Activated T-helper 17 cell treated with anti-CD3 and anti-CD28 coated beads, Interleukin-2, amount 50 U/mL, for 72 hours (primary cell): ENCODE measurements at regions not wholly inside any gene's neighbourhood (a gene's known extent, or its start where the extent isn't known, plus 50 kb on each side); places are given as distances from the start of the nearest gene placed in this dataset.
"Not testable (repeated sequence)": the region's sequence is repeated elsewhere in the genome, so short reads cannot be mapped to it uniquely, and the experiment has no call there.

Source experiments
- ATAC-seq: fragments of 150-1000 bp; cut with Tn5 transposase; replicated peaks from 2 replicates; pipeline ENCODE4 v1.10.0; 2021; ENCODE audit warnings: mild to moderate bottlenecking, moderate library complexity
- H3K27ac Mint-ChIP-seq: one replicate; pipeline ENCODE4 v1.8.0; 2022; ENCODE audit warnings: mixed read lengths
- H3K27me3 Mint-ChIP-seq: one replicate; pipeline ENCODE4 v1.8.0; 2022; ENCODE audit warnings: mixed read lengths
- H3K36me3 Mint-ChIP-seq: one replicate; pipeline ENCODE4 v1.8.0; 2022; ENCODE audit warnings: low read depth, mild to moderate bottlenecking, mixed read lengths
- H3K4me1 Mint-ChIP-seq: one replicate; pipeline ENCODE4 v1.8.0; 2022; ENCODE audit warnings: mixed read lengths
- H3K4me3 Mint-ChIP-seq: one replicate; pipeline ENCODE4 v1.8.0; 2022; ENCODE audit warnings: mild to moderate bottlenecking, mixed read lengths
- H3K9me3 Mint-ChIP-seq: one replicate; pipeline ENCODE4 v1.8.0; 2022; ENCODE audit warnings: mixed read lengths

- H3K27ac Mint-ChIP-seq, result peak overlapping the region; percentile 96
- peaks cover 90% of the 10 kb centered on the region for H3K4me1 Mint-ChIP-seq
- peak overlapping the region; percentile 84 for H3K4me3 Mint-ChIP-seq
- ATAC-seq, result peak; percentile 59
- no peaks in the 10 kb centered on the region for H3K27me3 Mint-ChIP-seq
- H3K36me3 Mint-ChIP-seq, result peaks cover 4% of the 10 kb centered on the region
- H3K9me3 Mint-ChIP-seq, result peaks cover 3% of the 10 kb centered on the region
These were observed 253.1 kb upstream of the BTG1 start for GRCh38 chr12:92398565-92399309.

- peak overlapping the region; percentile 96 for H3K27ac Mint-ChIP-seq
- H3K4me1 Mint-ChIP-seq, result peaks cover 82% of the 10 kb centered on the region
- peaks cover 3% of the 10 kb centered on the region for H3K9me3 Mint-ChIP-seq
- ATAC-seq, result peak; percentile 68
- H3K36me3 Mint-ChIP-seq, result no peaks in the 10 kb centered on the region
- no peaks in the 10 kb centered on the region for H3K27me3 Mint-ChIP-seq
- peak overlapping the region; percentile 84 for H3K4me3 Mint-ChIP-seq
These were observed 251.1 kb upstream of the BTG1 start for GRCh38 chr12:92396647-92397252.

GRCh38 chr12:92395322-92395721 is 249.7 kb upstream of the BTG1 start:
- Mint-ChIP-seq H3K9me3 (peaks cover 3% of the 10 kb centered on the region), H3K4me3 (peak overlapping the region; percentile 84), H3K4me1 (peaks cover 74% of the 10 kb centered on the region), H3K36me3 (no peaks in the 10 kb centered on the region), H3K27me3 (no peaks in the 10 kb centered on the region), H3K27ac (peak overlapping the region; percentile 70)
- no peak for ATAC-seq

- peak overlapping the region; percentile 70 for H3K27ac Mint-ChIP-seq
- H3K36me3 Mint-ChIP-seq, result no peaks in the 10 kb centered on the region
- no peaks in the 10 kb centered on the region for H3K27me3 Mint-ChIP-seq
- peaks cover 71% of the 10 kb centered on the region for H3K4me1 Mint-ChIP-seq
- peak; percentile 21 for ATAC-seq
- peaks cover 3% of the 10 kb centered on the region for H3K9me3 Mint-ChIP-seq
- peak overlapping the region; percentile 84 for H3K4me3 Mint-ChIP-seq
These were observed 249.2 kb upstream of the BTG1 start for GRCh38 chr12:92394895-92395294.

GRCh38 chr12:92393504-92393903 is 247.9 kb upstream of the BTG1 start:
- H3K27ac Mint-ChIP-seq, result peak overlapping the region; percentile 70
- peaks cover 3% of the 10 kb centered on the region for H3K9me3 Mint-ChIP-seq
- H3K4me3 Mint-ChIP-seq, result no peak overlapping the region
- ATAC-seq, result no peak
- H3K4me1 Mint-ChIP-seq, result peaks cover 57% of the 10 kb centered on the region
- H3K27me3 Mint-ChIP-seq, result no peaks in the 10 kb centered on the region
- no peaks in the 10 kb centered on the region for H3K36me3 Mint-ChIP-seq

- peaks cover 45% of the 10 kb centered on the region for H3K4me1 Mint-ChIP-seq
- not testable (repeated sequence) for H3K27me3 Mint-ChIP-seq, H3K9me3 Mint-ChIP-seq, H3K27ac Mint-ChIP-seq, H3K36me3 Mint-ChIP-seq, H3K4me3 Mint-ChIP-seq, ATAC-seq
These were observed 246.1 kb upstream of the BTG1 start for GRCh38 chr12:92391726-92392125.

GRCh38 chr12:92389466-92389865 is 243.8 kb upstream of the BTG1 start:
- H3K27ac Mint-ChIP-seq, result no peak overlapping the region

GRCh38 chr12:92385296-92385695 is 239.7 kb upstream of the BTG1 start:
- no peak overlapping the region for H3K27ac Mint-ChIP-seq
- H3K9me3 Mint-ChIP-seq, result no peaks in the 10 kb centered on the region
- H3K4me1 Mint-ChIP-seq, result peaks cover 5% of the 10 kb centered on the region
- H3K27me3 Mint-ChIP-seq, result no peaks in the 10 kb centered on the region
- no peak for ATAC-seq
- no peaks in the 10 kb centered on the region for H3K36me3 Mint-ChIP-seq
- no peak overlapping the region for H3K4me3 Mint-ChIP-seq

More at GRCh38 chr12:92389466-92389865, 243.8 kb upstream of the BTG1 start:
- no peaks in the 10 kb centered on the region for H3K9me3 Mint-ChIP-seq
- H3K4me3 Mint-ChIP-seq, result no peak overlapping the region
- no peaks in the 10 kb centered on the region for H3K36me3 Mint-ChIP-seq
- no peaks in the 10 kb centered on the region for H3K27me3 Mint-ChIP-seq
- ATAC-seq, result no peak
- peaks cover 24% of the 10 kb centered on the region for H3K4me1 Mint-ChIP-seq

GRCh38 chr12:92384571-92384970 is 238.9 kb upstream of the BTG1 start:
- no peaks in the 10 kb centered on the region for H3K27me3 Mint-ChIP-seq
- no peak overlapping the region for H3K27ac Mint-ChIP-seq
- ATAC-seq, result no peak
- peaks cover 3% of the 10 kb centered on the region for H3K9me3 Mint-ChIP-seq
- H3K4me1 Mint-ChIP-seq, result peaks cover 13% of the 10 kb centered on the region
- H3K4me3 Mint-ChIP-seq, result no peak overlapping the region
- H3K36me3 Mint-ChIP-seq, result no peaks in the 10 kb centered on the region

GRCh38 chr12:92382383-92382878 is 236.8 kb upstream of the BTG1 start:
- Mint-ChIP-seq H3K27me3 (no peaks in the 10 kb centered on the region), H3K27ac (no peak overlapping the region), H3K36me3 (no peaks in the 10 kb centered on the region), H3K4me3 (no peak overlapping the region), H3K9me3 (peaks cover 3% of the 10 kb centered on the region), H3K4me1 (peaks cover 21% of the 10 kb centered on the region)
- ATAC-seq, result peak; percentile 26

- no peak overlapping the region for H3K27ac Mint-ChIP-seq
- no peaks in the 10 kb centered on the region for H3K36me3 Mint-ChIP-seq
- no peak for ATAC-seq
- peaks cover 19% of the 10 kb centered on the region for H3K4me1 Mint-ChIP-seq
- H3K9me3 Mint-ChIP-seq, result peaks cover 3% of the 10 kb centered on the region
- no peaks in the 10 kb centered on the region for H3K27me3 Mint-ChIP-seq
- no peak overlapping the region for H3K4me3 Mint-ChIP-seq
These were observed 236.2 kb upstream of the BTG1 start for GRCh38 chr12:92381856-92382255.

GRCh38 chr12:92378682-92379479 is 233.2 kb upstream of the BTG1 start:
- Mint-ChIP-seq H3K27me3 (no peaks in the 10 kb centered on the region), H3K4me1 (peaks cover 19% of the 10 kb centered on the region), H3K27ac (no peak overlapping the region), H3K4me3 (peak overlapping the region; percentile 42), H3K9me3 (peaks cover 3% of the 10 kb centered on the region), H3K36me3 (no peaks in the 10 kb centered on the region)
- peak; percentile 45 for ATAC-seq

GRCh38 chr12:92375504-92375903 is 229.9 kb upstream of the BTG1 start:
- ATAC-seq, H3K36me3 Mint-ChIP-seq, H3K9me3 Mint-ChIP-seq, H3K27me3 Mint-ChIP-seq, H3K27ac Mint-ChIP-seq, H3K4me3 Mint-ChIP-seq: not testable (repeated sequence)
- H3K4me1 Mint-ChIP-seq, result peaks cover 19% of the 10 kb centered on the region

- ATAC-seq, result no peak
- Mint-ChIP-seq H3K4me1 (no peaks in the 10 kb centered on the region), H3K27ac (no peak overlapping the region), H3K27me3 (no peaks in the 10 kb centered on the region), H3K4me3 (no peak overlapping the region), H3K36me3 (no peaks in the 10 kb centered on the region), H3K9me3 (peaks cover 3% of the 10 kb centered on the region)
These were observed 225.2 kb upstream of the BTG1 start for GRCh38 chr12:92370828-92371227.
